PC-3 (cell line): ENCODE measurements at regions not wholly inside any gene's neighbourhood (a gene's known extent, or its start where the extent isn't known, plus 50 kb on each side); places are given as distances from the start of the nearest gene placed in this dataset.

Experiments used
- ATAC-seq: fragments of 200-7000 bp; cut with Tn5 transposase; 2 replicates; pipeline ENCODE4 v1.9.1; 2020; ENCODE audit warnings: mild to moderate bottlenecking, moderate library complexity
- BruUV-seq: library from RNA; stranded (reverse); fragments of 400-500 nt; replicated peaks from 2 replicates; lab custom pipeline; 2021; lab: Mats Ljungman, UMichigan
- CTCF ChIA-PET: fragments of 300-600 bp; sonication (Branson Sonifier 250); formaldehyde crosslinking; loops from one replicate; lab custom pipeline; 2022; ENCODE audit warnings: antibody characterized with exemption; lab: Charles Lee
- POLR2A ChIA-PET: fragments of 300-600 bp; sonication (Branson Sonifier 250); formaldehyde crosslinking; loops from one replicate; lab custom pipeline; 2022; ENCODE audit warnings: antibody characterized with exemption; ENCODE audit not compliant: unreplicated experiment; lab: Charles Lee
- DNase-seq: peaks from one replicate; pipeline ENCODE4 v3.0.0-alpha.2; 2015
- H2AFZ ChIP-seq: fragments of 300-600 bp; sonication (generic); 2 replicates; pipeline ENCODE4 v1.6.0; 2016; ENCODE audit warnings: antibody characterized with exemption, low read length
- H3F3A ChIP-seq: fragments of 300-600 bp; sonication (generic); one replicate; pipeline ENCODE4 v1.6.0; 2017; ENCODE audit warnings: antibody characterized with exemption, low read length, control low read depth, mild to moderate bottlenecking; ENCODE audit not compliant: unreplicated experiment
- H3K27ac ChIP-seq: fragments of 300-600 bp; sonication (generic); 2 replicates; pipeline ENCODE4 v1.5.1; 2016; ENCODE audit warnings: mild to moderate bottlenecking, low read length
- H3K27me3 ChIP-seq: fragments of 300-600 bp; sonication (generic); 2 replicates; pipeline ENCODE4 v1.6.1; 2016; ENCODE audit warnings: low read length, mixed read lengths
- H3K36me3 ChIP-seq: fragments of 300-600 bp; sonication (generic); 2 replicates; pipeline ENCODE4 v1.6.1; 2016; ENCODE audit warnings: low read depth, mixed run types, low read length, mixed read lengths
- H3K4me1 ChIP-seq: fragments of 300-600 bp; sonication (generic); 2 replicates; pipeline ENCODE4 v1.5.1; 2016; ENCODE audit warnings: low read length; ENCODE audit not compliant: insufficient read depth
- H3K4me2 ChIP-seq: fragments of 300-600 bp; sonication (generic); 2 replicates; pipeline ENCODE4 v1.6.0; 2016; ENCODE audit warnings: low read length
- H3K4me3 ChIP-seq: fragments of 300-600 bp; sonication (generic); 2 replicates; pipeline ENCODE4 v1.5.1; 2016; ENCODE audit warnings: mild to moderate bottlenecking, low read length, mixed read lengths
- H3K79me2 ChIP-seq: fragments of 300-600 bp; sonication (generic); 2 replicates; pipeline ENCODE4 v1.6.1; 2017; ENCODE audit warnings: low read length, mixed read lengths
- H3K9ac ChIP-seq: fragments of 300-600 bp; sonication (generic); 2 replicates; pipeline ENCODE4 v1.6.0; 2016; ENCODE audit warnings: mild to moderate bottlenecking, low read length
- H3K9me2 ChIP-seq: fragments of 300-600 bp; sonication (generic); replicated peaks from 2 replicates; pipeline ENCODE4 v1.6.1; 2016; ENCODE audit warnings: mixed run types, low read length, mixed read lengths
- H3K9me3 ChIP-seq: fragments of 300-600 bp; sonication (generic); 2 replicates; pipeline ENCODE4 v1.6.1; 2016; ENCODE audit warnings: low read length, mixed read lengths
- H4K20me1 ChIP-seq: fragments of 300-600 bp; sonication (generic); 2 replicates; pipeline ENCODE4 v1.6.1; 2016; ENCODE audit warnings: low read length, mixed read lengths
- CTCF ChIP-seq: fragments of 300-600 bp; sonication (generic); conservative IDR thresholded peaks from 2 replicates; pipeline ENCODE4 v1.5.1; 2017; ENCODE audit warnings: antibody characterized with exemption, low read depth, mild to moderate bottlenecking, low read length
- EZH2 ChIP-seq: fragments of 300-600 bp; sonication (generic); IDR thresholded peaks from one replicate; pipeline ENCODE4 v1.6.1; 2017; ENCODE audit warnings: antibody characterized with exemption, mild to moderate bottlenecking, low read length; ENCODE audit not compliant: unreplicated experiment
- EZH2phosphoT487 ChIP-seq: fragments of 300-600 bp; sonication (generic); IDR thresholded peaks from 2 replicates; pipeline ENCODE4 v1.6.1; 2018; ENCODE audit warnings: mild to moderate bottlenecking, antibody characterized with exemption, low read length, borderline replicate concordance
- intact Hi-C: fragments of 100-400 bp; cut with micrococcal nuclease; formaldehyde crosslinking; loops from 2 replicates; pipeline ENCODE4 v1.9.0; 2023

GRCh38 chr11:45051621-45052020 is 94.8 kb upstream of the PRDM11 start:
- no peaks in the 10 kb centered on the region for H3K9me3 ChIP-seq
- ChIA-PET POLR2A (no interaction called here), CTCF (no interaction called here)
- H3K79me2 ChIP-seq = no peaks in the 10 kb centered on the region
- no peak overlapping the region for H3K9ac ChIP-seq
- H2AFZ ChIP-seq = no peak overlapping the region
- H3K4me3 ChIP-seq = no peak overlapping the region
- H3K36me3 ChIP-seq = no peaks in the 10 kb centered on the region
- TF ChIP-seq EZH2 = no peak
- no peak for TF ChIP-seq EZH2phosphoT487
- TF ChIP-seq CTCF = no peak
- no TSS peak for BruUV-seq
- H3K9me2 ChIP-seq = no peaks in the 10 kb centered on the region
- H3K27me3 ChIP-seq = no peaks in the 10 kb centered on the region
- ATAC-seq (no peak), DNase-seq (no peak)
- H3K4me1 ChIP-seq = peaks cover 7% of the 10 kb centered on the region
- intact Hi-C loops = no loop called here
- no peak overlapping the region for H3K27ac ChIP-seq
- H3K4me2 ChIP-seq = no peak overlapping the region
- no peaks in the 10 kb centered on the region for H3F3A ChIP-seq
- H4K20me1 ChIP-seq = no peaks in the 10 kb centered on the region

GRCh38 chr11:45052361-45052760 is 94.1 kb upstream of the PRDM11 start:
- no TSS peak for BruUV-seq
- Histone ChIP-seq H3F3A (no peaks in the 10 kb centered on the region), H3K27me3 (no peaks in the 10 kb centered on the region), H3K9ac (no peak overlapping the region), H3K79me2 (no peaks in the 10 kb centered on the region), H3K36me3 (no peaks in the 10 kb centered on the region), H3K27ac (no peak overlapping the region), H3K9me3 (no peaks in the 10 kb centered on the region), H3K4me1 (no peaks in the 10 kb centered on the region), H3K9me2 (no peaks in the 10 kb centered on the region), H3K4me2 (no peak overlapping the region), H4K20me1 (no peaks in the 10 kb centered on the region), H2AFZ (no peak overlapping the region), H3K4me3 (no peak overlapping the region)
- ChIA-PET POLR2A (no interaction called here), CTCF (no interaction called here)
- TF ChIP-seq CTCF = no peak
- TF ChIP-seq EZH2 = no peak
- no peak for TF ChIP-seq EZH2phosphoT487
- ATAC-seq = no peak
- no peak for DNase-seq
- intact Hi-C loops = no loop called here

- H4K20me1 ChIP-seq = no peaks in the 10 kb centered on the region
- no peak overlapping the region for H3K27ac ChIP-seq
- H3K4me2 ChIP-seq = no peak overlapping the region
- TF ChIP-seq EZH2phosphoT487 (no peak), EZH2 (no peak), CTCF (no peak)
- intact Hi-C loops = no loop called here
- no peaks in the 10 kb centered on the region for H3K9me3 ChIP-seq
- ChIA-PET POLR2A (no interaction called here), CTCF (no interaction called here)
- no peaks in the 10 kb centered on the region for H3K36me3 ChIP-seq
- no peak overlapping the region for H2AFZ ChIP-seq
- H3K4me3 ChIP-seq = no peak overlapping the region
- H3K27me3 ChIP-seq = no peaks in the 10 kb centered on the region
- no peaks in the 10 kb centered on the region for H3K9me2 ChIP-seq
- ATAC-seq (no peak), DNase-seq (no peak)
- H3K4me1 ChIP-seq = no peaks in the 10 kb centered on the region
- no peaks in the 10 kb centered on the region for H3K79me2 ChIP-seq
- no peak overlapping the region for H3K9ac ChIP-seq
- no TSS peak for BruUV-seq
- no peaks in the 10 kb centered on the region for H3F3A ChIP-seq
Measured at GRCh38 chr11:45053736-45054446, 92.5 kb upstream of the PRDM11 start.
